GM12874 (cell line): ENCODE measurements at regions not wholly inside any gene's neighbourhood (a gene's known extent, or its start where the extent isn't known, plus 50 kb on each side); places are given as distances from the start of the nearest gene placed in this dataset.

ENCODE experiments used
- CTCF ChIP-seq: IDR thresholded peaks from 2 replicates; pipeline ENCODE4 v1.5.1; 2011; ENCODE audit warnings: low read depth, mild to moderate bottlenecking, control low read depth, low read length, moderate library complexity; ENCODE audit not compliant: insufficient read depth

DNA sequence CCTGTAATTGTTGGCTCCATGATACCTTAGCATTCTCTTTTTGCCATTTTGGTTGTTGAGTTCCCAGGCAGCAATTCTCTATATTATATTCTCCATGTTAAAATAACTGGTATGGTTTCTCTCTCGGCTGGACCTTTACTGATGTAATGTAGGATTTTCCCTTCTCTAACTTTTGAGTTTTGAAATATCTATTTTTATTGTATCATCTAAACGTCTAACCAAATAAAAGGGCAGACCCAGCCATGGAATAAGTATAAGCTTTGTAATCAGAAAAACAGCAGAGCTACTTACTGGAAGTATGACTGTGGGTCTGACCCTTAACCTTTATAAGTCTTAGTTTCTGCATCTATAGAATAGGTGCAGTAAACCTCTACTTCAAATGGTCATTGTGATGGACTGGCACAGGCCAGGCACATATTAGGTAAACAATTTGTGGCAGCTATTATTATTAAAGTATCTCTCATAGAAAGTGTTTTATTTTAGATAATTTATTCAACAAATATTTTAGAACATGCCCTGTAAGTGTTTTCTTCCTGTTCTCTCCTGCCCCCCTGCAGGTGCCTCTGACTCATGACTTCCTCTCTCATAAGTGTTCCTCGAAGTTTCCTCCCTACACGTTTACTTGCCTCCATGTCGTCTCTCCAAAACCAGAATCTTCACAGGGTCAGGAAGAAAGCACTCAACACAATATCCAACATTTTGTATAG lies 224.9 kb upstream of the FGGY start:
- TF ChIP-seq CTCF, result no peak

- no peak for TF ChIP-seq CTCF
Observed at GRCh38 chr1:59072583-59072947, 224.3 kb upstream of the FGGY start.

GRCh38 chr1:59074598-59074997 lies 222.3 kb upstream of the FGGY start:
- TF ChIP-seq CTCF, result no peak

DNA sequence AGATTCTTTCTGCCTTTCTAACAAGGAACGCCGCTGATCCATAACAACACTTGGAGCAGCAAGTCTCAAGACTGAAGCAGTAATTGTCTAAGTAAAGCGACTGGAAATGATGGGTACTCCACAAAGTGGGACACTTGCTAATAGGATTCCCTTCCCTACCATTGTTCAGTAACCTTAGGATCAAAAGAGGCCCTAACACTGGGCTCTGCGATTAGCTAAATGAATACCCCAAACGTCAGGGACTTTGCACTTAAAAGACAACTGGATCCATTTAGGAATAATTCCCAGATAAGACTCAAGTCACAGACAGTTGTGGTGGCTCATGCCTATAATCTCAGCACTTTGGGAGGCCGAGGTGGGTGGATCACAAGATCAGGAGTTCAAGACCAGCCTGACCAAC lies 221.9 kb upstream of the FGGY start:
- TF ChIP-seq CTCF, result no peak

- no peak for TF ChIP-seq CTCF
Observed at GRCh38 chr1:59076612-59077011, 220.3 kb upstream of the FGGY start.

DNA sequence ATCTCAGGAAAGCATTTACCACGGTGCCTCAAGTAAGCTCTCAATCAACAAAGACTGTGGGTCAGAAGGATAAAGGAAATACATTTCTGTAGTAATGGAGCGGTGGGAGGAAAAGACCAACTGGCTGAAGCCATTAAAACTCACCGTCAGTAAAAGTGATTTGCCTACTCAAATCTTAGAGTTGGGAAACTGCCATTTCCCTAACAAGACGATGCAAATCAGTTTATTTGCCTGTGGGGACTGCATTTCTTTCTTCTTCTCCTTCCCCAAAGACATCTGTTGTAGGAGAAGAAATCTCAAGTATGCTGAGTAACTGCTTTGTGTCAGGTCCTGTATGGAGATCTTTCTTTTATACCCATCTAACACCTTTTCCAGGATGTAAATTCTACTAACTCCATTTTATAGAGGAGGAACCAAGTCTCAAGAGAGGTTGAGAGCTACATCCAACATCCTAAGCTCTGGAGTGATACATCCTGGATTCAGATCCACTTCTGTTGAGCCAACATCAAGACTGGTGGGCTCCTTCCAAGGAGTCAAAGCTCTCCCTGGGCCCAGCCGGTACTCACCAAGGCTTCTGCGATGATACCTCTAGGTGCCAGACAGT lies 219.3 kb upstream of the FGGY start:
- TF ChIP-seq CTCF, result no peak

GRCh38 chr1:59078070-59078800 lies 218.7 kb upstream of the FGGY start:
- TF ChIP-seq CTCF, result no peak
